ENCODE measurements at regions not wholly inside any gene's neighbourhood (a gene's known extent, or its start where the extent isn't known, plus 50 kb on each side); places are given as distances from the start of the nearest gene placed in this dataset.
A peak's percentile ranks its signal among the peaks of the same experiment; 100 is the strongest.

DNA sequence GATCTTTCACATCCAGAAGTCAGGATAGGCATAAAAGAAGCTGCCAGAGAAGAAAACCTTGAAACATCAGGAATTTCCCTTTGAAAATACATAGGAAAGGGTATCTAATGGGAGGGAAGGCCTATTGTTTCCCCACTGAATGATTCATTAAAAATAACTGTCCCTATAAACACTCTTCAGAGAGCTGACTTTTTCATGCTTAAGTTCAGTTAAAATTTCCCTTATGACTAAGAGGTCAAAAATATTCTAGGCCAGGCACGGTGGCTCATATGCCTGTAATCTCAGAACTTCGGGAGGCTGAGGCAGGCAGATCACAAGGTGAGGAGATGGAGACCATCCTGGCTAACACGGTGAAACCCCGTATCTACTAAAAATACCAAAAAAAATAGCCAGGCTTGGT, 499.5 kb downstream of the ENC1 start:
- H3K4me3 Mint-ChIP-seq (ENCODE audit: low read depth), result no peak overlapping the region
- no peaks in the 10 kb centered on the region for H3K36me3 Mint-ChIP-seq (ENCODE audit: insufficient read depth)
- DNase-seq (ENCODE audit: low spot score, unreplicated experiment), result no peak
- no peak for TF ChIP-seq CTCF (IDR thresholded peaks at IDR 0.05; ENCODE audit: unreplicated experiment)
- H3K9me3 Mint-ChIP-seq (ENCODE audit: low read depth), result no peaks in the 10 kb centered on the region
- H3K27me3 Mint-ChIP-seq, result peaks cover 7% of the 10 kb centered on the region
- H3K4me1 Mint-ChIP-seq (ENCODE audit: low read depth), result no peaks in the 10 kb centered on the region
- H3K27ac Mint-ChIP-seq, result peak overlapping the region; percentile 54

GRCh38 chr5:74140409-74140808, 500.1 kb downstream of the ENC1 start:
- H3K27me3 Mint-ChIP-seq, result peaks cover 7% of the 10 kb centered on the region
- no peak overlapping the region for H3K4me3 Mint-ChIP-seq (ENCODE audit: low read depth)
- no peak for TF ChIP-seq CTCF (IDR thresholded peaks at IDR 0.05; ENCODE audit: unreplicated experiment)
- no peaks in the 10 kb centered on the region for H3K36me3 Mint-ChIP-seq (ENCODE audit: insufficient read depth)
- no peaks in the 10 kb centered on the region for H3K4me1 Mint-ChIP-seq (ENCODE audit: low read depth)
- H3K9me3 Mint-ChIP-seq (ENCODE audit: low read depth), result no peaks in the 10 kb centered on the region
- H3K27ac Mint-ChIP-seq, result no peak overlapping the region
- no peak for DNase-seq (ENCODE audit: low spot score, unreplicated experiment)

DNA sequence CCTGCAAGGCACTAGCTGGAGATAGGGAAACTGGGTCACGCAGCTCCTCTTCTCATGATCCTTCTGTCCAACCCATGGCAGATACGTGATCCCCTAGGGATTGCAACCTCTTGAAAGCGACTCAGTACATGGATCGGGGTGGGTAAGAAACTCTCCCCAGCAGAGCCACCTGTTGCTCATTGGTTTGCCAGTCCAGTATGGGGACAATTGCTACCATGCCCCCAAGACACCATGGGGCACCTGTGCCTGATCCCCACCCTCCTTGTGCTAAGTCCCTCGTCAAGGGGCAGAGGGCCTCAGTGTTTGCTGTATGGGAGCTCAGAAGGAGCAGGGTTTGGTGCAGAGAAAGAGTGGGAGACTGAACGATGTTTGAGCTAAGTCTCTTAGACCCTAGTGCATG, 500.9 kb downstream of the ENC1 start:
- DNase-seq (ENCODE audit: low spot score, unreplicated experiment), result no peak
- Mint-ChIP-seq H3K27me3 (peaks cover 7% of the 10 kb centered on the region), H3K9me3 (ENCODE audit: low read depth) (no peaks in the 10 kb centered on the region), H3K36me3 (ENCODE audit: insufficient read depth) (no peaks in the 10 kb centered on the region), H3K27ac (no peak overlapping the region), H3K4me3 (ENCODE audit: low read depth) (no peak overlapping the region), H3K4me1 (ENCODE audit: low read depth) (no peaks in the 10 kb centered on the region)
- TF ChIP-seq CTCF (IDR thresholded peaks at IDR 0.05; ENCODE audit: unreplicated experiment), result no peak

GRCh38 chr5:74138721-74139120, 501.8 kb downstream of the ENC1 start:
- no peak for DNase-seq (ENCODE audit: low spot score, unreplicated experiment)
- no peaks in the 10 kb centered on the region for H3K9me3 Mint-ChIP-seq (ENCODE audit: low read depth)
- no peak overlapping the region for H3K4me3 Mint-ChIP-seq (ENCODE audit: low read depth)
- no peaks in the 10 kb centered on the region for H3K36me3 Mint-ChIP-seq (ENCODE audit: insufficient read depth)
- peaks cover 7% of the 10 kb centered on the region for H3K27me3 Mint-ChIP-seq
- no peaks in the 10 kb centered on the region for H3K4me1 Mint-ChIP-seq (ENCODE audit: low read depth)
- H3K27ac Mint-ChIP-seq, result no peak overlapping the region
- TF ChIP-seq CTCF (IDR thresholded peaks at IDR 0.05; ENCODE audit: unreplicated experiment), result no peak

- H3K4me3 Mint-ChIP-seq (ENCODE audit: low read depth), result no peak overlapping the region
- H3K27me3 Mint-ChIP-seq, result peaks cover 4% of the 10 kb centered on the region
- no peak for DNase-seq (ENCODE audit: low spot score, unreplicated experiment)
- no peaks in the 10 kb centered on the region for H3K9me3 Mint-ChIP-seq (ENCODE audit: low read depth)
- no peak for TF ChIP-seq CTCF (IDR thresholded peaks at IDR 0.05; ENCODE audit: unreplicated experiment)
- H3K4me1 Mint-ChIP-seq (ENCODE audit: low read depth), result no peaks in the 10 kb centered on the region
- no peaks in the 10 kb centered on the region for H3K36me3 Mint-ChIP-seq (ENCODE audit: insufficient read depth)
- H3K27ac Mint-ChIP-seq, result no peak overlapping the region
Measured at GRCh38 chr5:74136276-74136825, 504.2 kb downstream of the ENC1 start.
